ENCODE measurements at regions not wholly inside any gene's neighbourhood (a gene's known extent, or its start where the extent isn't known, plus 50 kb on each side); places are given as distances from the start of the nearest gene placed in this dataset.

GRCh38 chr7:49389871-49390479 is 383.5 kb upstream of the VWC2 start:
- Histone ChIP-seq H3K27ac (ENCODE audit: low read depth, low read length) (no peak overlapping the region), H3K4me1 (ENCODE audit: control insufficient read depth, insufficient read depth, low read length) (no peaks in the 10 kb centered on the region), H3K36me3 (ENCODE audit: control insufficient read depth, insufficient read depth, low read length) (no peaks in the 10 kb centered on the region), H3K27me3 (ENCODE audit: control insufficient read depth, insufficient read depth, low read length, poor library complexity, severe bottlenecking) (no peaks in the 10 kb centered on the region), H3K9ac (ENCODE audit: extremely low read depth, low read length, poor library complexity, severe bottlenecking) (no peak overlapping the region), H3K9me3 (ENCODE audit: control insufficient read depth, low read length) (peaks cover 5% of the 10 kb centered on the region), H3K4me3 (ENCODE audit: low read length) (no peak overlapping the region)
- WGBS, 2 experiments (ENCODE audit: insufficient coverage in 1 of 2, insufficient read length in 1 of 2), result 80% methylated on average over 2 to 7 of the region's 7 CpGs
- Mint-ChIP-seq H3K9me3 (peaks cover 20% of the 10 kb centered on the region), H3K27me3 (ENCODE audit: insufficient read depth) (no peaks in the 10 kb centered on the region), H3K4me3 (no peak overlapping the region), H3K36me3 (ENCODE audit: low read depth) (no peaks in the 10 kb centered on the region), H3K27ac (no peak overlapping the region), H3K4me1 (peaks cover 7% of the 10 kb centered on the region)
- no peak for DNase-seq
- TF ChIP-seq CTCF (conservative IDR thresholded peaks at IDR 0.05), result no peak

GRCh38 chr7:49396229-49396628 is 377.2 kb upstream of the VWC2 start:
- WGBS, 2 experiments (ENCODE audit: insufficient coverage in 1 of 2, insufficient read length in 1 of 2), result 90 to 92% methylated on average over 3 to 4 of the region's 4 CpGs
- Histone ChIP-seq H3K36me3 (ENCODE audit: control insufficient read depth, insufficient read depth, low read length) (no peaks in the 10 kb centered on the region), H3K9ac (ENCODE audit: extremely low read depth, low read length, poor library complexity, severe bottlenecking) (no peak overlapping the region), H3K4me3 (ENCODE audit: low read length) (no peak overlapping the region), H3K27ac (ENCODE audit: low read depth, low read length) (no peak overlapping the region), H3K4me1 (ENCODE audit: control insufficient read depth, insufficient read depth, low read length) (no peaks in the 10 kb centered on the region), H3K9me3 (ENCODE audit: control insufficient read depth, low read length) (no peaks in the 10 kb centered on the region), H3K27me3 (ENCODE audit: control insufficient read depth, insufficient read depth, low read length, poor library complexity, severe bottlenecking) (no peaks in the 10 kb centered on the region)
- no peak for TF ChIP-seq CTCF (conservative IDR thresholded peaks at IDR 0.05)
- no peak for DNase-seq
- H3K4me3 Mint-ChIP-seq, result no peak overlapping the region
- H3K27ac Mint-ChIP-seq, result no peak overlapping the region
- no peaks in the 10 kb centered on the region for H3K27me3 Mint-ChIP-seq (ENCODE audit: insufficient read depth)
- H3K4me1 Mint-ChIP-seq, result peaks cover 4% of the 10 kb centered on the region
- H3K36me3 Mint-ChIP-seq (ENCODE audit: low read depth), result no peaks in the 10 kb centered on the region
- H3K9me3 Mint-ChIP-seq, result no peaks in the 10 kb centered on the region

- Histone ChIP-seq H3K4me1 (ENCODE audit: control insufficient read depth, insufficient read depth, low read length) (no peaks in the 10 kb centered on the region), H3K27ac (ENCODE audit: low read depth, low read length) (no peak overlapping the region), H3K4me3 (ENCODE audit: low read length) (no peak overlapping the region), H3K9ac (ENCODE audit: extremely low read depth, low read length, poor library complexity, severe bottlenecking) (no peak overlapping the region), H3K36me3 (ENCODE audit: control insufficient read depth, insufficient read depth, low read length) (no peaks in the 10 kb centered on the region), H3K27me3 (ENCODE audit: control insufficient read depth, insufficient read depth, low read length, poor library complexity, severe bottlenecking) (no peaks in the 10 kb centered on the region), H3K9me3 (ENCODE audit: control insufficient read depth, low read length) (no peaks in the 10 kb centered on the region)
- Mint-ChIP-seq H3K9me3 (no peaks in the 10 kb centered on the region), H3K36me3 (ENCODE audit: low read depth) (no peaks in the 10 kb centered on the region), H3K27ac (no peak overlapping the region), H3K4me3 (no peak overlapping the region), H3K27me3 (ENCODE audit: insufficient read depth) (no peaks in the 10 kb centered on the region), H3K4me1 (peaks cover 4% of the 10 kb centered on the region)
- 81 to 100% methylated on average over 1 to 4 of the region's 4 CpGs for WGBS, 2 experiments (ENCODE audit: insufficient coverage in 1 of 2, insufficient read length in 1 of 2)
- no peak for DNase-seq
- TF ChIP-seq CTCF (conservative IDR thresholded peaks at IDR 0.05), result no peak
Measured at GRCh38 chr7:49397750-49398149, 375.7 kb upstream of the VWC2 start.
